ENCODE measurements at regions not wholly inside any gene's neighbourhood (a gene's known extent, or its start where the extent isn't known, plus 50 kb on each side); places are given as distances from the start of the nearest gene placed in this dataset.
"Not testable (repeated sequence)": the region's sequence is repeated elsewhere in the genome, so short reads cannot be mapped to it uniquely, and the experiment has no call there.

DNA sequence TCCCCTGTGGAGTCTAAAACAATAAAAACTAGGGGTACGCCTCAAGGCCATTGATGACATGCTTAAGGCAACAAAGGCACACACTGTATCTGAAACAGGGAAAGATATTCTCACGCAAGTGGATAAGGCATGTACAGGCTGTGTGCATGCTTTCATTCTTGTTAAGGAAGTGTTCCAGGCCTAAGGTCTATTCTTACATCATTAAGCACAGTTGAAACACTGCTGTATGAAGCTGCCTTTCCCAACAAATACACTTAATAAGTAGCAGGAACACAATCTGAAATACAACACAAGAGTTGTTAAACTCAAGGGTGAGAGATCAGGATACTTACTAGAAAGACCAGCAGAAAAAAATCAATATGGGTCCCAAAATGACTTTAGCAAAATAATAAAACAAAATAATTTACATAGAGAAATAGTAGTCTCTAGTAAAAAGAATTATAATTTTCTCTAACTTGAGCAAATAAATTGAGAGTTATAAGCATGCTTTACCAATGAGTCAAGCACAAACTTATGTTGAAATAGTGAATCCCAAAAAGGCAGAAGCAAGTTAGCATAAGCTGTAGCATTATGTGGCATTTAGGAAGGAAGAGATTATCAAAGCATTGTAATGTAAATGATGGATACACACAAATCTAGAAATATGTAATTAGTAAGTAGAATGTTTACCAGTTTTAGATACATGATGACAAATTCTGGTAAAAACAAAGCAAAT is 796.9 kb downstream of the SLITRK1 start:
- DNase-seq, result peak; percentile 45

DNA sequence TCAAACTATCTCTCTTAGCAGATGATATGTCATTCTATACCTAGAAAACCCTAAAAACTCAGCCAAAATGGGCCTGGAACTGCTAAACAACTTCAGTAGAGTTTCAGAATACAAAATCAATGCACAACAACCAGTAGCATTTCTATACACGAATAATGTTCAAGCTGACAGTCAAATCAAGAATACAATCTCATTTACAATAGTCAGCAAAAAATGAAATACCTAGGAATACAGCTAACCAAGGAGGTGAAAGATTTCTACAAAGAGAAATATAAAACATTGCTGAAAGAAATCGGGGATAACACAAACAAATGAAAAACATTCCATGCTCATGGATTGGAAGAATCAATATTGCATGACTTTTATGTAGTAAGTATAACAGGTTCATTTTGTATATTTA is 804.8 kb downstream of the SLITRK1 start:
- no peak for DNase-seq

DNA sequence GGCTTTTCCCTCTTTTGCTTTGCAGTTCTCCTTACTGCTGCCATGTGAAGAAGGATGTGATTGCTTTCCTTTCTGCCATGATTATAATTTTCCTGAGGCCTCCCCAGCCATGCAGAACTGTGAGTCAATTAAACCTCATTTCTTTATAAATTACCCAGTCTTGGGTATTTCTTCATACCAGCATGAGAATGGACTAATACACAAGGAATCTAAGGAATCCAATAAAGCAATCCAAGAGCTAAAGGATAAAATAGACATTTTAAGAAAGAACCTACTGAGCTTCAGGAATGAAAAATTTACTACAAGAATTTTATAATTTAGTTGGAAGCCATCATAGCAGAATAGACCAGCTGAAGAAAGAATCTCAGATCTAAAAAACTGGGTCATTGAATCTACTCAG is 808.3 kb downstream of the SLITRK1 start:
- DNase-seq, result peak; percentile 46

DNA sequence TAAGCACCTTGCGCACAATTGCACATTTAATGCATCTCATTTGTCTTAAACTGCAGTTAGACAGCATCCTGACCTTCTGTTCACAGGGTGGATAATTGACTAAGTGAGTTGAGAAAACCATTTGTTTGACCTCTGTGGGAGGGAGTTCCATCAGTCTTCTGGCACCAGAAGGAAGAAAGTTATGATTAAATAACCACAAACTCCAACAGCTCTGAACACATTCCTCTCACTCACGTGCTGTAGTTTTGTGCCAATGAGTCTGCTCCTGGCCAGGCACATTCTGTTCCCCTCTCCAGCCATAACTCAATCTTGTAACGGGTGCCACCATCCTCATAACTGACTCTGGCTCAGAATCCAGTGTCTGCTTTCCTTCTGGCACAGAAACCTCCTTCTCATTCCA is 817.2 kb downstream of the SLITRK1 start:
- DNase-seq, result peak; percentile 60

DNA sequence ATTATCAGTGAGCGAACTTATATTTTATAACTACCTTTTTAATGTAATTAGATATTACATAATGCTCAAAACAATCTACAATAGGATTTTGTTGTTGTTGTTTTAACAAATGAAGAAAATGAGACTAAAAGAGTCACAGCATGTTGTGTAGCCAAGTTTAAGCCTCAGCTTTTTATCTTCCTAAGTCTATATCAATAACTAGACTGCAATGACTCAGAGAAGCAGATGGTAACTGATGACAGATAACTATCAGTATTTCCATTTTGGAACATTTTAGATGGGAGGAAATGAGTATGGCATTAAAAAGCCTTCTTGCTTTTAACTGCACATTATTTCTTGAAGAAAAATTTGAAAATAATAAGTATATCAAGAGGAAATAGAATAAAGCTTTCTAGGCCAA is 825.2 kb downstream of the SLITRK1 start:
- peak; percentile 32 for DNase-seq

DNA sequence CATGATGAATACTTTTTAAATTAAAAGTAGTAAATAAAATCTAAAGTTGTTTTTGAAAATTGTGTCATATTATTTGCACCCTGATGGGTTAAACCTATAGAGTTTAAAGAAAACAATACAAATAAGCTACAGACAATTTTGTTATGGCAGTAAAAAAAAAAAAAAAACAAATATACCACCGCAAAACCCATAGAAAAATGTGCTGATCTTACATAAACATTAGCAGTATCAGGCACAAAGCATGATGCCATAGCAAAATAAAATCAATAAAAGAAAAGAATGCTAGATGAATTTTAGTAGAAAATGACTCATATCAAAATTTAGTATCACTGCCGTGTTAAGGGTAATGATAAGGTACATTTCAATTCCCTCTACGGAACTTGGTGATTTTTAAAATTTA is 826.0 kb downstream of the SLITRK1 start:
- no peak for DNase-seq

DNA sequence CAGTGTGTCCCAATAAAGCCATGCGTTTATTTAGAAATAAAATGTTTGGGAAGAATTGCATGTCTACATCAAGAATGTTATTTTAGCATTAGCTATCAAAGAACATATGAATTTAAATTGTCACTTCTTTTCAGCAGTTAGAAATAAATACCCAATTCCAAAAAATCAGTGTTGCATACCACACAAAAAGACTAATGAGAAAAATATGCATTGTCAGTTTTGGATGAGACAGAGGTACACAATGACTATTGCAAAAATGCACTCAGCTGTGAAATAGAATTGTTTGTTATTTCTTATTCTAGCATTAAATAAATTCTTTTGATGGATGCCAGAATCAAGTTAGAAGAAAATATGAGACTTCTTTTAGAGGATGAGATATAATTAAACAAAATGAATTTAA is 833.9 kb downstream of the SLITRK1 start:
- DNase-seq, result peak; percentile 21

DNA sequence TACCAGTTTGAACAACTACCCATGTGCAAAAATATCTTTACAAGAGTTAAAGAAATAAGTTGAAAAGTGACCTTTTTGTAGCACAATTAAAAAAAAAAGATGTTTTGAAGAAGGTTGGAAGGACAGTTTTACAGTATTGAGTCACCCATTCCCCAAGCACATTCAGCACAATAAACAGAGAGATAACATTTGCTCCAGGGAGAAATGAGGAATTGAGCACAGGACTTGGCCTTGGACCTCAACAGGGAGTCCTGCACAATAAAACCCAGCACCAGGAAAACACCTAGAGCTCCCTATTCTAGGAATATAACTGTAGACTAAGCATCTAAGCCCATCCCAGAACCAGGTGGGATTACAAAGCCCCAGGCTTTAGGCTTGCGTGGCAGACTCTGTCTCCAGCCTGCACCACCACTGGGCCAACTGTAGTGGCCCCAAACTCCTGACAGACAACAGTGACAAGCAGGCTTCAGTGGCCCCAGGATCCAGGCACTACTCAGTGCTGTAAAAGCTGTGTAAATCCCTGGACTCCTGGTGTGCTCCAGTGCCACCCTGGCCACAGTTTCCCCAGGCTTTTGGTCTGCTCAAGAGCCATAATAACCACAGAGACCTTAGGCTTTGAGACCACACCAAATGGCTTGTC is 857.2 kb downstream of the SLITRK1 start:
- DNase-seq, result no peak

DNA sequence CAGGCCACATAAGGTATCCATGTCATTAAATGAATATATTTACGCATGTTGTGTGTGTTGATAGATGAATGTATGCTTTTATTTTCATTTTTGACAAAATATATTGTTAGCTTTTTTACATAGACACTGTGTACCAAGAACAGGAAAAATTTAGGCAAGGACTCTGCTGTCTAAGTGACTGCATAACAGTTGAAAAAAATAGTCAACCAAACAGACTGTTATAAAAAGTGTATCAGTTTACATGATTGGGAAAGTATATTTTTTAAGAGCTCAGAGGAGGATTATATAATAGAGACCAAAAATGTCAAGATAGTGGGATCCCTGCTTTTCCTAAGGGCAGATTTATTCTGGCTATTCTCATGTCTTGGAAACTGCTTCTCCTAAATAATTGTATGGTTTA is 858.0 kb downstream of the SLITRK1 start:
- DNase-seq, result no peak

DNA sequence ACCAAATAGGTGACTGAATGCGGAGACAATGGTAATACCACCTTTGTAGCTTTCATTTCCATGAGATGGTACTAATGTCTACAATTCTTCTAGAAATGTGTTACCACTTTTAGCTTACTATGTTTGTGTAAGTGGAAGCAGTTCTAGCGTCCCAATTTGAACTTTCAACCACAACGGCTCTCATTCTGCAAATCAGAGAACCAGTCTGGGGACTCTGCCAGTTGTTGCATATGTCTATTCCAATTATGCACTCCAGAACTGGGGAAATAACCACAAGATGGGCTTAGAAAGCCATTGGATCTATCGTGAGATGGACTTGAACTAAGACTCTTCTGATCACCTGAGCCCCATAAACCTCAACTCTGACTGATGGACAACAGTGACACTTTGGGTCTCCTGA is 862.3 kb downstream of the SLITRK1 start:
- no peak for DNase-seq

DNA sequence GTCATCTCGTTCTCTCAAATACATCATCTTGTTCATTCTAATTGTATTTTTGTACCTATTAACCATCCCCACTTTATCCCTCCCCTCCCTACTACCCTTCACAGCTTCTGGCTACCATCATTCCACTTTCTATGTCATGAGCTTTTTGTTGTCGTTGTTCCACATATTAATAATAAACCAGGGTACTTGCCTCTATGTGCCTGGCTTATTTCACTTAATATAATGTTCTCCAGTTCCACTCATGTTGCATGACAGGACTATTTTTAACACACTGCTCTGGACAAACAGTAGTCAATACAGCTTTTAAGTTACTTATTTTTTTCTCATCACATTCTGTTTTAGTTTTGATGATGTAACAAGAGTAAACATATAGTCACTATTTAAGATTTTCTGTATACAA is 872.3 kb downstream of the SLITRK1 start:
- DNase-seq, result no peak

DNA sequence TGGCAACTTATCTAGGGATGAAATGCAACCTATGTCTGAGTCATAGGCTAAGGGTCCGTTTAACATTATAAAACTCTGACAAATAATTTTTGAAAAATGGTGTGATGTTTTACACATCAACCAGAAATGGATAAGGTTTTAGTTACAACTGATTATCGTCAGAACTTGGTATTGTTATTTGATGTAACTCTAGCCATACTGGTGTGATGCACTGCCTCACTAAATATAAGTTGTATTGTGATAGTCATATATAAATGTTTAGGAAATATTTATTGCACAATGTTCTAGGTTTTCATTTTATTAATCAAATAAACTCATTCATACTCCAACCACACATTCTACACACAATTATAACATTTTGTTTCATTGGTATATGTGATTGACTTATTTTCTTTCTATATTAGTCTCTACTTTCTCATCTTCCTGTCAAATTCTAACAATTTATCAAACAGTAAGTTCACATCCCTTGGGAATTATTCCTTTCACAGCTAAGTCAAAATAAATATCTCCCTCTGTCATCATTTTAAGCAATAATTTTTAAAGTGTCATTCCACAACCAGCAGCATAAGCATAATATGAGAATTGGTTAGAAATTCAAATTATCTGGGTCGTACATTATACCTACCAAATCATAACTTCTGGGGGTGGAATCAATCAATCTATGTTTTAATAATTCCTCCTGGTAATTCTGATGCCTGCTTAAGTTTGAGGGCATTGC is 873.9 kb downstream of the SLITRK1 start:
- peak; percentile 0 for DNase-seq

DNA sequence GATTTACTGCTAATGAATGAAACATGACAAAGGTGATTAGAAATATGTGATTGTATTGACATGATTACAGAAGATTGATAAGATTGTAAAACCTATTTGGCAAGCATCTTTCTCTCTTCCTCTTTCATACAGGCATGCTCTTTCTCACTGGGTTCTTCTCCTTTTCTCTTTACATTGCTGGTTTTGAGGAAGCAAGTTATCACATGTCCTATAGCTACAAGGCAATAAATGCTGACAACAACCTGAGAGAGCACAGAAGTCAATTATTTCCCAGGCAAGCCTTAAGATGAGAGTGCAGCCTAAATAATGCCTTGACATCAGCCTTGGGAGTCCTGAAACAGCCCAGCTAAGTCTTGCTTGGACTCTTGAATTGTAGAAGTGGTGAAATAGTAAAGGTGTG is 875.0 kb downstream of the SLITRK1 start:
- no peak for DNase-seq

DNA sequence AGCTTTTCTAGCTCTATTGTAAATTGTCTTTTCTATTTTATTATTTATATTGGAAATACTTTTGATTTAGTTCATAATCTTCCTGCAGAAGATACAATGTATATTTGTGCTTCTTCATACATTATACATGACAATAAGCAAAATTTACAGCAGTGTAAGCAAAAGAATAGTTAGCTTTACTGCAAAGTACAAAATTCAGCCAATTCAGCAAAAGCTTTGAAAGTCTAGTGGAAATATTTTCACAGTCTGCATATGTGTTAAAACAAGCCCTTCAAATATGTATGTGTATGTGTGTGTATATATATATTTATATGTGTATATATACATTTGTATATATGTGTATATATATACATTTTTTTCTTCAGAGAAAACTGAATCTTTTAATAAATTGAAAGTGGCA is 879.1 kb downstream of the SLITRK1 start:
- DNase-seq, result no peak

DNA sequence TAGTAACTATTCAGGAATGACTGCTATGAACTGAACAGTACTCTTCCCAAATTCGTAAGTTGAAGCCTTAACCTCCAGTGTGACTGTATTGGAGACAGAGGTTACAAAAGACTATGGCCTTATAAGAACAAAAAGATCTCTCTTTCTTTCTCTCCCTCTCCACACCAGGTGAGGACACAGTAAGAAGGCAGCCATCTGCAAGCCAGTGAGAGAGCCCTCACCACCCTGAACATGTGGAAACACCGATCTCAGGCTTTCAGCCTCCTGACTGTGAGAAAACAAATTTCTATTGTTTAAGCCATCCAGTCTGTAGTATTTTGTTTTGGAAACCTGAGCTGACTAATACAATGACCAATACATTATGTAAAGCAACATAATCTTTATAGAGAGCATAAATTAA is 888.9 kb downstream of the SLITRK1 start:
- DNase-seq, result no peak

DNA sequence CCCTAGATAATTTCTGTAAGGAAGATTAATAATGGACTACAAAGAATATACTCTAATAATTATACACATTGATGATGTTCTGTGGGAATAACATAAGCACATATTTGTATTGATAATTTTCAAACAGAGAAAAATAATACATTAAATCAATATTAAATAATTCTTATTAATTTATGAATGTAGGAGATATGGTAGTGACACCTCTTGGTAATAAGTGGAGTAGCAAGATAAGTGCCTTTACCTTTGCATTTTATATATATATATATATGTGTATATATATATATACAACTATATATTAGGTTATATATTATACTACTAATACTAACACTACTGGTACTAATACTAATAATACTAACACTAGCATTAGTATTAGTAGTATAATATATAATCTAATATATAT is 905.8 kb downstream of the SLITRK1 start:
- no peak for DNase-seq

DNA sequence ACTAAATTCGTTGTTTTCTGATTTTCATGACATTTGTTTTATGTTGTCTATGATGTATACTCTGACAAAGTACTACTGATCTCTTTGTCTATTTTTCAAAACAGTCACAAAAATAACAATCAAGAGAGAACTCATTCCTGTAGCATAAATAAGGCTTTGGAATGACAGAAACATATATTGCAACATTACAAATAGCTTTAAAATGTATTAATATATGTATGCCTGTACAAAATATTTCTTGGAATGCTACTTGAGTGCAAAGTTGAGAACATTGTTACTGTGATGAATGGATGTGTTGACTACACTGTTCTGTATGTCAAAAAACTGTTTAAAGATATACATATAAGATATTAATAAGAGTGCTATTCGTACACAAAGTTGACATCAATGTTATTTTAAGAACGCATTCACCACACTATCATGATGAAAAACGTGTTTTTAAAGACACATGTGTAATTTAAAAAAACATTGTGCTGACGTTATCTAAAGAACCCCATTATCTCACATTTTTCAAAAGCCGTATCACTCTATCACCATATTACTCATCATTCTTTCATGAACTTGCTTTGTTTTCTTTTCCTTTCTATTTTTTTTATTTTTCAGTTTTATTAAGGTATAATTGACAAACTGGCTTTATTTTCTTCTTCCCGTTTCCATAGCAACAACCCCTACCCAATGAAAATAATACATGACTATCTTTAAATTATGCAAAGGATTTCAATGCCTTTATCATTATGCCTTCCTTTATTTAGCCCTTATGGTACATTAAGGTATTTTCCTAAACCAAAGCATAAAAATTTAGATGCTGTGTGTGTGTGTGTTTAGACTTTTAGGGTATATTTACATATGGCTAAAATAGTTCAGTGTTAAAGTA is 918.8 kb downstream of the SLITRK1 start:
- DNase-seq, result peak; percentile 14

DNA sequence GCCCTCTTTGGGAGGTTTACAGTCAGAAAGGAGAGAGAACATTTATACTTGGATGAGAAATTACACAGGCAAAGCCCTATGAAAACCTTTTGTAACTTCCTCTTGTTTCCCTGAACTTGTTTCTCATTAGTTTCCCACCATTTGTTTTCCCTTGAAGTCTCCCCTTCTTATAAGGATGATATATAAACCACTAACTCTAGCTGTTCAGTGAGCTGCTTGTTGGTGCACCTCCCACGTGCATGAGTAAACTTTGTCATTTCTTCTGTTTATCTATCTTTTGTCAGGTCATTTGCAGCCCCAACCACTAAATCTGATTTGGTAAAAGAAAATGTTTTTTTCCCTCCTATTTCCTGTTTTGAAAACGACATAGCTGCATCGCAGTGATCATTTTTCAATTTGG is 919.9 kb downstream of the SLITRK1 start:
- DNase-seq, result no peak

DNA sequence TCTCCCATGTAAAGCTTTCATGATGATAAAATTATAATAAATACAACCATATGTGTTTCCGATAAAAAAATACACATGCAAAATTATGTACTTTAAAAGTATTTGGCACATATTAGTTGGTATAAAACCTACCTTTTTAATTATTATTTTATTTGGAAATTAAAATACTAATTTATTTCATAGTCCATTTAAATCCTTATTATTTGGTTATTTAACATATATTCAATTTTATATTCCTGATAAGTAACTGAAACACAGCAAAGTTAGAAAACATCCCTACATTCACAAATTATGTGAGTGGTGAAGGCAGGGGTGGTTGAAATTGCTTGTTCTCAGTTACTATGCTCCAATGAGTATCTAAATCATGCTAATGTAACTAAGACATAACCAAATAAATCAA is 920.5 kb downstream of the SLITRK1 start:
- DNase-seq, result no peak

DNA sequence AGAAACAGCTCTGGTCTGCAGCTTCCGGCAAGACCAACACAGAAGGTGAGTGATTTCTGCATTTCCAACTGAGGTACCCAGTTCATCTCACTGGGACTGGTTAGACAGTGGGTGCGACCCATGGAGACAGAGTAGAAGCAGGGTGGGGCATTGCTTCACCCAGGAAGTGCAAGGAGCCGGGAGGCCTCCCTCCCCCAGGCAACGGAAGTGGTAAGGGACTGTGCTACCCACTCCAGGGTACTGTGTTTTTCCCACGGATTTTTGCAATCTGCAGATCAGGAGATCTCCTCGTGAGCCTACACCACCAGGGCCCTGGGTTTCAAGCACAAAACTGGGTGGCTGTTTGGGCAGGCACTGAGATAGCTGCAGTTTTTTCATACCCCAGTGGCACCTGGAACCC is 929.9 kb downstream of the SLITRK1 start:
- not testable (repeated sequence) for DNase-seq

DNA sequence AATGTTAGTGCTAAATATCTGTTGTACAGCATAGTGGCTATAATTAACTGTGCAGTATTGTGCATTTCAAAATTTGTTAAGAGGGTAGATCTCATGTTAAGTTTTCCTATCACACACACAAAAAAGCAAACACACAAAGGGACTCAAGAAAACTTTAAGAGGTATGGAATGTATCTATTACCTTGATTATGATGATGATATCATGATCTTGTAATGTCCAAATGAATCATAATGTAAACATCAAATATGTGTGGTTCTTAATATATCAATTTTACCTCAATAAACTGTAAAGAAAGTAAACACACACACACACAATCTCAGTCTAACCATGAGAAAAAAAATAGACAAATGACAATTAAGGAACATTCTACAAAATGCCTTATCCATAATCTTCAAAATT is 934.6 kb downstream of the SLITRK1 start:
- peak; percentile 3 for DNase-seq

DNA sequence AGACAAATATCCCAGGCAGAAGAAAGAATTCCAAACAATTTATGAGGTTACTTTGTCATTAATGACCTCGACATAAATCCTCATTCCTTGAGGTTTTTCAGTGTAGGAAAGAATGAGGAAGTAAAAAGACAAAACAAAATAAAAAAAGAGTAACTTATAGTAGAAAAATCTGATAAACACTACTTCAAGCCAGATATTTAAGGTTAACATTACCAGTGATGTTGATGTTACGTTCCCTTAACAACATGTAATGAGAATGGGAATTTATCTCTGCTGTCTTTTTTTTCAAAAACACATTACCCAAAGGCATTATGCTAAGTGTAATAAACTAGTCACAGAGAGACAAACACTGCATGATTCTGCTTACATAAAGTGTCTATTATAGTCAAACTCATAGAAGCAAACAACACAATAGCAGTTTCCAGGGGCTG is 935.1 kb downstream of the SLITRK1 start:
- DNase-seq, result peak; percentile 39

DNA sequence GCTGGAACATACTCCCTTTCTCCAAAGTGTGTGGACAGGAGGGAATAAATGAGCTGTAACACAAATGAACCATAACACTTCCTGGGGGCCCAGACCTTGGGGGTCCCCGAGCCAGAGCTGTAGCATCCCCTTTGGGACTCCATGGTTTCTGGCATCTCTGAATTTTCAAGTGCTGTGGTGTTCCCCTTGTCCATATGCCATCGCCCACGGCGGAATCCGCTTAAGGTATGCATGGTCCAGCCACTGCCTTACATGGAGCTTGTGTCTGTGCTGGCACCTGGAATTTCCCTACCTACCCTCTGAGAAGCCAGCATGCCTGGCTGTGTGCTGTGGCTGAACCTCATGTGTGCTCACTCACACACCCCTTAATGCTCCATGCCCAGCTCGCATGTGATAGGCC is 943.6 kb downstream of the SLITRK1 start:
- DNase-seq, result no peak
